Activated T-helper 17 cell treated with anti-CD3 and anti-CD28 coated beads, Interleukin-2, amount 50 U/mL, for 72 hours (primary cell): ENCODE measurements at regions not wholly inside any gene's neighbourhood (a gene's known extent, or its start where the extent isn't known, plus 50 kb on each side); places are given as distances from the start of the nearest gene placed in this dataset.
A peak's percentile ranks its signal among the peaks of the same experiment; 100 is the strongest.
"Not testable (repeated sequence)": the region's sequence is repeated elsewhere in the genome, so short reads cannot be mapped to it uniquely, and the experiment has no call there.

Experiments used
- ATAC-seq: fragments of 150-1000 bp; cut with Tn5 transposase; replicated peaks from 2 replicates; pipeline ENCODE4 v1.10.0; 2021; ENCODE audit warnings: mild to moderate bottlenecking, moderate library complexity
- H3K27ac Mint-ChIP-seq: one replicate; pipeline ENCODE4 v1.8.0; 2022; ENCODE audit warnings: mixed read lengths
- H3K27me3 Mint-ChIP-seq: one replicate; pipeline ENCODE4 v1.8.0; 2022; ENCODE audit warnings: mixed read lengths
- H3K36me3 Mint-ChIP-seq: one replicate; pipeline ENCODE4 v1.8.0; 2022; ENCODE audit warnings: low read depth, mild to moderate bottlenecking, mixed read lengths
- H3K4me1 Mint-ChIP-seq: one replicate; pipeline ENCODE4 v1.8.0; 2022; ENCODE audit warnings: mixed read lengths
- H3K4me3 Mint-ChIP-seq: one replicate; pipeline ENCODE4 v1.8.0; 2022; ENCODE audit warnings: mild to moderate bottlenecking, mixed read lengths
- H3K9me3 Mint-ChIP-seq: one replicate; pipeline ENCODE4 v1.8.0; 2022; ENCODE audit warnings: mixed read lengths

DNA sequence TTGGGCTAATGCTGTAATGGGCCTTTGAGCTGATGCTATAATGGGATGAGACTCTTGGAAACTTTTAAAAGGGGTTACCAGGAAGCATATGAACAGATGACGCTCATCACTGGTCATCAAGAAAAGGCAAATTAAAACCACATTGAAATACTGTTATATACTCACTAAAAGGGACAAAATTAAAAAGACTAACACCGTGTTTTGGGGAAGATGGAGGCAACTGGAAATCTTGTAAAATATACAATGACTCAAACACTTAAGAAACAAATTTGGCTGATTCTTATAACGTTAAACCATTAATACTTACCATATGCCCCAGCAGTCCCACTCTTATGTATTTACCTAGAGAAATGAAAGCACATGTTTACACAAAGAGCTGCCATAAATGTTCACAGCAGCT is 207.2 kb upstream of the GPRIN3 start:
- peaks cover 32% of the 10 kb centered on the region for H3K27me3 Mint-ChIP-seq
- peaks cover 3% of the 10 kb centered on the region for H3K4me1 Mint-ChIP-seq
- H3K4me3 Mint-ChIP-seq, result no peak overlapping the region
- no peaks in the 10 kb centered on the region for H3K36me3 Mint-ChIP-seq
- H3K27ac Mint-ChIP-seq, result no peak overlapping the region
- H3K9me3 Mint-ChIP-seq, result no peaks in the 10 kb centered on the region
- no peak for ATAC-seq

DNA sequence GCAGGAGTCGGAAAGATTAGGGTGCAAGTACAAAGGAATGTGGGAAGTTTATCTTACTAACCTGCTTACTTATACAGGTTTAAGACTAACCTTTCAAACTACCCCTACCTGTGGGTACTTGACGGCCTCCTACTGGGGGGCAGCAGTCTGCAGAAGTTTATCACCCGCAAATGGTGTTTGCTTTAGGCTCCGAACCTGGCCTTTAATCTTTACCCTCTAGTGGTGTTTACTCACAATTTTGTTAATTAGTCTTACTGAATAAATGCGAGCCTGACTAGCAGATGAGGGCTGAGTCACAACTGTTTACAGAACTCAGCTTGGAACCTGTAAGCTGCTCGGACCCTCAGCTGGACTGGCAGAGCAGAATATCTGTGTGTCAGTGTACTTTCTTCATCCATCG is 204.2 kb upstream of the GPRIN3 start:
- H3K4me3 Mint-ChIP-seq, result no peak overlapping the region
- peaks cover 13% of the 10 kb centered on the region for H3K4me1 Mint-ChIP-seq
- peaks cover 20% of the 10 kb centered on the region for H3K27me3 Mint-ChIP-seq
- H3K36me3 Mint-ChIP-seq, result no peaks in the 10 kb centered on the region
- no peak overlapping the region for H3K27ac Mint-ChIP-seq
- H3K9me3 Mint-ChIP-seq, result no peaks in the 10 kb centered on the region
- ATAC-seq, result no peak

DNA sequence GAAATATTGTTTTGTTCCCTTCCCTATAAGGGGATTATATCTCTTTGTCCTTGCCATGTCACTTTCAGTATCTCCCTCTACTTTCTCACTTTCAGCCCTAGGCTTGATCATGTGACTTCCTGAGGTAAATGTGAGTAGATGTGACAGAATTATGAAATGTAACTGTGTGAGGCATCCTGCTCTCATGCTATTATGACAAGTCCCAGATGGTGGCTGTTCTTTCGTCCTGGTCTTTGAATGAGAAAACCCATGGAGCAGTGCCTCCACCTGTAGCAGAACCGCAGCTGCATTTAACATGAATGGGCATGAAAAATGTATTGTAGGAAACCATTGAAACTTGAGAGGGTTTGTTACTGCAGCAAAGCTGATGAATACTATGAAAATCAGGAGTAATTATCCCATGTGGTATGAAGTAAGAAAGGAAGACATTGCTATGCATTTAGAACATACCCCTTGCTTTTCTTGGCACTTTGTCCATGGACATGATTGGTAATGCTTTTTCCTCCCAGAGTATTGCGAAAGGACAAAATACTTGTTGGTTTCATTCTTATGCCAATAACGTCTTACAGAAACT is 202.2 kb upstream of the GPRIN3 start:
- peak; percentile 97 for ATAC-seq
- no peaks in the 10 kb centered on the region for H3K36me3 Mint-ChIP-seq
- H3K4me3 Mint-ChIP-seq, result peak overlapping the region; percentile 24
- H3K4me1 Mint-ChIP-seq, result peaks cover 13% of the 10 kb centered on the region
- peaks cover 14% of the 10 kb centered on the region for H3K27me3 Mint-ChIP-seq
- H3K9me3 Mint-ChIP-seq, result no peaks in the 10 kb centered on the region
- H3K27ac Mint-ChIP-seq, result peak overlapping the region; percentile 11

DNA sequence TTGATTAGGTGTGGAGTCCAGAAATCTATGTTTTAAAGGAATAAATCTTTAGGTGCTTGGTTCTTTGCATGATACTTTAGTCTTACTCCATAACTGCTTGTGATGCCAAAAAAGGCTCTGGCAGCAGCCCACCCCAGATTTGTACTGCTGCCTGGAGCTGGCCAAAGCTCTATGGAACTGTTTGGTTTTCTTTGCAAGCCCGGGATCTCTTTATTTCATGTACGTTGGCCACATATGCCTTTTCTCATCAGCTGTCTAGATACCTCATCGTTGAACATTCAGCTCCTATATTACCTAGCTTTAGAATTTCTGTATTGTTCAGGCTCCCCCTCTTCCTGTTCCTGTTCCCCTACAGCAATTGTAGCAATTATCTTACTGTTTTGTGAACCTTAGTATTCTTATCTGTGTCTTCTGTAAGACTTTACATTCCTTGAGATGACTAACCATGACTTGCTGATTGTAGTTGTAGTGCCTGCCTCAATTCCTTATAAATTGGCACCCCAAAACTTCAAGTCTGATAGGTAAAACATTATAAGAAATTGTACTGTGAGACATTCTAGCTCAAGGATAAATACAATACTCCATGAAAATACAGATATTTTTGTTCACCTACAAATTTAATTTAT is 199.4 kb upstream of the GPRIN3 start:
- H3K9me3 Mint-ChIP-seq, result no peaks in the 10 kb centered on the region
- no peaks in the 10 kb centered on the region for H3K36me3 Mint-ChIP-seq
- ATAC-seq, result no peak
- no peak overlapping the region for H3K4me3 Mint-ChIP-seq
- H3K4me1 Mint-ChIP-seq, result peaks cover 13% of the 10 kb centered on the region
- H3K27me3 Mint-ChIP-seq, result no peaks in the 10 kb centered on the region
- H3K27ac Mint-ChIP-seq, result no peak overlapping the region

DNA sequence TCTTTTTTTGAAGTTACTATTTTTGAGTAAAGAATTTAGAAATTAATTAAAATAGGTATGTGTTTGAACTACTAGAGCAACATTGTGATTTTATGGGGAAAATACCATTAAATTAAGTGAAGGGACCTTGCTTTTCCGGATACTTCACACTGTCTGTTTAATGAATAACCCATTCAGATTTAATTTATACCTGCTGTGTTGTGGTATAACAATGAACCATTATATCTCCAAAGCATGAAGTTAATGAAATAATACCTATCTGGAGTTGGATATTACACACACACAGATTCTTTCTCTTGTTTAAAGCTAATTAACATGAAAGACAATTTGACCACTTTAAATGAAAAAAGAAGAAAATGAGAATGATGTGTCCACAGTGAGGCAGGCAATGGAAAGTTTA is 195.0 kb upstream of the GPRIN3 start:
- H3K36me3 Mint-ChIP-seq, result no peaks in the 10 kb centered on the region
- H3K27ac Mint-ChIP-seq, result no peak overlapping the region
- H3K27me3 Mint-ChIP-seq, result peaks cover 14% of the 10 kb centered on the region
- no peaks in the 10 kb centered on the region for H3K9me3 Mint-ChIP-seq
- H3K4me3 Mint-ChIP-seq, result no peak overlapping the region
- no peak for ATAC-seq
- H3K4me1 Mint-ChIP-seq, result no peaks in the 10 kb centered on the region

DNA sequence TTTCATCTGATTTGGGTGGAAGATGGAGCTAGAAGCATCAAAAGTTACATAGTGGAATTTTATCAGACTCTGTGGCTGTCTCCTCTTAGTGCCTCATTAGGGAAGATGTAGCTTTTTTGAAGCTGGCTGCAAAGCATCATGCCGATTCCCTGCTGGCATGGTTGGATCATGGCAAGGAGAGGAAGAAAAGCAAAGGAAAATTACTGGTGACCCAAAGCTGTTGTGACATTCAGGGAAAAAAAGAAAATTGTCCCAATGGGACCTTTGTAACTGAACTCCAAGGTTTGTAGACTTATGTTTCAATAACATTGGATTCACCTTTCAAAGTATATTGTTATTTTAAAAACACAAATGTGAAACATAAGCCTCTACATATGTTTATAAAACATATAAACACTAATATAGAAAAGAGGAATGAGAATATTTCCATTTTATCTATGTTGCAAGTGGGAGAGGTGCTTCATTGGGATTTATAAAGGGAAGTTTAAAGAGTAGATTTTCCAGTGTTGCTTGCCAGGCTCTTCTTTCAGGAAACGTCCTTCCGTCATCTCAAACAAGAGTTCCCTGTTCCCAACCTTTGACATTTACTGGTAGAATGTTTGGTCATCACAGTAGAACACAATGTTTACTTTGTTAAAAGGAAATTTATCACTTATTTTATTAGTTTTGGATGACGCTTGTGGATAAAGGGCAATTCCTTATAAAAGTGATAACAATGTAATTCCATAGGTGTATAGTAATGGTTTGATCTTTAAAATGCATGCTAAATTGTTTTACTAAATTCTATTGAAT is 190.1 kb upstream of the GPRIN3 start:
- Mint-ChIP-seq H3K9me3 (no peaks in the 10 kb centered on the region), H3K4me1 (no peaks in the 10 kb centered on the region), H3K4me3 (no peak overlapping the region), H3K27ac (no peak overlapping the region), H3K36me3 (no peaks in the 10 kb centered on the region), H3K27me3 (peaks cover 14% of the 10 kb centered on the region)
- no peak for ATAC-seq

DNA sequence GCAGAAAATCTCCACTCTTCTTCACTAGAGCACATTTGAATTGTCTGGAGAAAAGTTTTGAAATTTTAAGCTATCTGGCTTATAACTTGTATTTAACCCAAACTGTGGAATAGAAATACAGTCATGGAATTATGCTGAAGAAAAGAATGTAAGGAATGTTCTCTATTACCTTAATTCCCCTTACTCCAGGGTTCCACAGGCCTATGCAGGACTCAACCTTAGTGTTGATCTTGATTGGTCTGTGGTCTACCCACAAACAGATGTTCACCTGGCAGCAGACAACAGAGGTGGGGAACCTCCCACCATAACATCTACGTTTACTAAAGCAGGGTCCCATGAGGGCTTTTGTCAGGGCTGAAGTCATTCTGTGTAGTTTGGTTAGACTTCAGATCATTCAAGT is 189.3 kb upstream of the GPRIN3 start:
- Mint-ChIP-seq H3K9me3 (no peaks in the 10 kb centered on the region), H3K27me3 (peaks cover 14% of the 10 kb centered on the region), H3K4me3 (no peak overlapping the region), H3K36me3 (no peaks in the 10 kb centered on the region), H3K4me1 (no peaks in the 10 kb centered on the region), H3K27ac (no peak overlapping the region)
- no peak for ATAC-seq

DNA sequence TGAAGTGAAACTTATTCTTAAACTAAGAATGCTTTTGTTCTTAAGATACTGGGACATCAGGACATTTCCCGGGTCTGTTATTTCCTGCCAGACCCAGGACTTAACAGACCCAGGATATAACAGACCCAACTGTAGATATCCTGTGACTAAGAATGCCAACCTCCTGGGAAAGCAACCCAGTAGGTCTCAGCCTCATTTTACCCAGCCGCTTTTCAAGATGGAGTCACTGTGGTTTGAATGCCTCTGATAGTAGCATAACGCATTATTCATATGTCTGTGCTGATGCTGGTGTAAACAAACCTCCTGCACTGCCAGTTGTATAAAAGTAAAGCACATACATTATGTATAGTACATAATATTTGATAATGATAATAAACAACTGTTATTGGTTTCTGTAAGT is 185.8 kb upstream of the GPRIN3 start:
- ATAC-seq, result no peak
- H3K4me1 Mint-ChIP-seq, result no peaks in the 10 kb centered on the region
- no peak overlapping the region for H3K27ac Mint-ChIP-seq
- H3K27me3 Mint-ChIP-seq, result no peaks in the 10 kb centered on the region
- H3K9me3 Mint-ChIP-seq, result no peaks in the 10 kb centered on the region
- no peak overlapping the region for H3K4me3 Mint-ChIP-seq
- H3K36me3 Mint-ChIP-seq, result no peaks in the 10 kb centered on the region

DNA sequence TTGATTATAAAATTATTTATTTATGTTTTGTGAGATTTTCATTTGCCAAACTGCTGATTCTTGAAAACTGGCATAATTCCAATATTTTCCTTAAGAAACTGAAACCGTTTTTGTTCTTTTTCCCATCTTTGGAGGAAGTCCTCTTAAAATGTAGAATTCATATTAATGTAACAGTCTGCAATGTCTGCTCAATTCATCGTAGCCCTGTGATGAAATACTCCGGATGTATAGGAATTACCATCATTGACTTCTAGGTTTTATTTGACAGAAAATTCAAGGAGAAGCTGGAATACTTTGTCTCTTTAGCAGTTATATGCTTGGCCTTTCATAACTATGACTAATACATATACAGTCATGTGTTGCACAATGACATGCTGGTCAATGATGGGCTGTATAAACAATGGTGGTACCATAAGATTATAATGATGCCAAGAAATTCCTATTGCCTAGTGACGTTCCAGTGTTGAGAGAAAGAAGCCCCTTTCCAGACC is 185.0 kb upstream of the GPRIN3 start:
- H3K27ac Mint-ChIP-seq, result no peak overlapping the region
- H3K4me1 Mint-ChIP-seq, result no peaks in the 10 kb centered on the region
- no peaks in the 10 kb centered on the region for H3K9me3 Mint-ChIP-seq
- H3K27me3 Mint-ChIP-seq, result no peaks in the 10 kb centered on the region
- no peak overlapping the region for H3K4me3 Mint-ChIP-seq
- ATAC-seq, result no peak
- H3K36me3 Mint-ChIP-seq, result no peaks in the 10 kb centered on the region

DNA sequence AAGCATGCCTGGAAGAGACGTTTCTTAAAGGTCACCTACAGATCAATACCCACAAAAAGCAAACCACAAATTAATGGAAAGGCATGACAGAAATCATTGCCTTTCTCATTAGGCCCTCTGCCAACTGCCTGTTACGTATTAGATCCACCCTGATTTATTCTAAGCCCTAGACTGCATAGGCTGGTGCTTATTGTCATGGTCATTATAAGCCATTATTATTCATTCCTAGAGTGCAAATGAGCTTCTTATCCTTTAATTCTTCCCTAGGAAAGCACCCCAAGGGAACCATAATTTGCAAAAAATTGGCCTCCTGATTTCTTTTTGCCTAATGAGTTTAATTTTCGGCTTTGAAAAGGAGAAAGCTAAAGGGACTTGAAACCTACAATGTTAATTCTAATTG is 184.2 kb upstream of the GPRIN3 start:
- ATAC-seq, result no peak
- no peaks in the 10 kb centered on the region for H3K27me3 Mint-ChIP-seq
- no peak overlapping the region for H3K27ac Mint-ChIP-seq
- no peak overlapping the region for H3K4me3 Mint-ChIP-seq
- H3K4me1 Mint-ChIP-seq, result no peaks in the 10 kb centered on the region
- H3K9me3 Mint-ChIP-seq, result no peaks in the 10 kb centered on the region
- H3K36me3 Mint-ChIP-seq, result no peaks in the 10 kb centered on the region

DNA sequence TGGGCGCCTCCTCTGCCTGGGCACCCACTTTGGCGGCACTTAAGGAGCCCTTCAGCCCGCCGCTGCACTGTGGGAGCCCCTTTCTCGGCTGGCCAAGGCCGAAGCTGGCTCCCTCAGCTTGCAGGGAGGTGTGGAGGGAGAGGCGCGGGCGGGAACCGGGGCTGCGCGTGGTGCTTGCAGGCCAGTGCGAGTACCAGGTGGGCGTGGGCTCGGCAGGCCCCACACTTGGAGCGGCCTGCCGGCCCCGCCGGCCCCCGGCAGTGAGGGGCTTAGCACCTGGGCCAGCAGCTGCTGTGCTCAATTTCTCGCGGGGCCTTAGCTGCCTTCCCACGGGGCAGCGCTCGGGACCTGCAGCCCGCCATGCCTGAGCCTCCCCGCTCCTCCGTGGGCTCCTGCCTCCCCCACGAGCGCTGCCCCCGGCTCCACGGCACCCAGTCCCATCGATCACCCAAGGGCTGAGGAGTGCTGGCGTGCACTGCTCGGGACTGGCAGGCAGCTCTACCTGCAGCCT is 182.4 kb upstream of the GPRIN3 start:
- H3K27ac Mint-ChIP-seq, H3K27me3 Mint-ChIP-seq: not testable (repeated sequence)

DNA sequence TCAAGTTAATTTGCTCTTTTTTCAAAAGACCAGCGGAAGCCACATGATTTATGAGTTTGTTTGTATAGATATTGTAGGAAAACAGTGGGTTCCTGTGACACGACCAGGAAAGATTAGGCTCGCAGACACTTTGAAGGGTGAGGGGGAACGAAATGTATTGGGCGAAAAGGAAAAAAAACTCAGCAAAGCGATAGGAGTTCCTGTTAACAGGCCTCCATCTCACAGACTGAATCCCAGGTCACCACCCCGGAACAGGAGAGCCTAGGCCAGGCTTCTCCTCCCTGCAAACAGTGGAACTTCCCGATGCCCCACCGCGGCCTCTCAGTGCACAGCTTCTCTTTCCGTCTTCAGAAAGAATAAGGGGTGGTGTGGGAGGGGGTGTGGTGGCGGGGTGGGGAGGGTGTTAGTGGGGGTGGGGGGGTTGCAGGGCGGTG is 181.8 kb upstream of the GPRIN3 start:
- ATAC-seq, result no peak
- Mint-ChIP-seq H3K4me1 (no peaks in the 10 kb centered on the region), H3K27me3 (no peaks in the 10 kb centered on the region), H3K27ac (no peak overlapping the region), H3K9me3 (no peaks in the 10 kb centered on the region), H3K4me3 (no peak overlapping the region), H3K36me3 (no peaks in the 10 kb centered on the region)

More for the DNA sequence above, 182.4 kb upstream of the GPRIN3 start:
- not testable (repeated sequence) for H3K9me3 Mint-ChIP-seq, H3K4me1 Mint-ChIP-seq, H3K36me3 Mint-ChIP-seq, ATAC-seq, H3K4me3 Mint-ChIP-seq

DNA sequence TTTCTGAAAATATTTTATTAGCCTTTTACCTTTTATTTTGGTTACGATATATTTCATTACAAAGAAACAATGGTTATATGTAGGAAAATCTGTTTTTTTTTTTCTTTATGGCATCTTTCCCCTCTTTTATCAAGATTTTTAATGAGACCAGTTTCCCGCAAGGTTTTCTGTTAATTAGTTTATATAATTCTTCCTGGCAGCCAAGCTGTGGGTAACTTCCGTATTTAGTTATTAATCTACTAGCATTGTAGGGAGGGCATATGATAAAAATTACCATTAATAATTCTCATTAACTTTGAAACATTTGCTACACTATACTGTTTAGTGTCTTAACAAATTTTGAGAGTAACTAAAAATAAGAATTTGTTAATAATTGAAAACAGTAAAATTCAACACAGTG is 181.1 kb upstream of the GPRIN3 start:
- Mint-ChIP-seq H3K9me3 (no peaks in the 10 kb centered on the region), H3K27me3 (no peaks in the 10 kb centered on the region), H3K36me3 (no peaks in the 10 kb centered on the region), H3K27ac (no peak overlapping the region), H3K4me3 (no peak overlapping the region), H3K4me1 (no peaks in the 10 kb centered on the region)
- ATAC-seq, result no peak

DNA sequence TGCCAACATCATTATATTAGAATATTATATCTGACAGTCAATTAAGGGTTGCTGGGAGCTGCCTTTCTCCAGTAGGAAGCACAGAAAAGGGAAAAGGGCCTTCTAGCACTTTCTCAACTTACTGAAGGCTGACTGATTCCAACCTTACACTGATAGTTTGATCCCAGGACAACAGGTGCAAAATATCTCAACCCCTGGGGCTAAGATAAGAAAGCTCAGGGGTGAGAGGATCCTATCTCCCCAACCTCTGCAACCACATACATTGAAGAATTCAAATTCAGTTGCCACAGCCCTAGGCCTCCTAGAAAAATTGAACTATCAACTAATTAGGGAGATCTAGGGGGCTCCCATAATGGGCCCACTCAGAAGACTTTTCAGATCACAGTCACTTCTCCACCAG is 179.1 kb upstream of the GPRIN3 start:
- no peak for ATAC-seq
- Mint-ChIP-seq H3K27me3 (no peaks in the 10 kb centered on the region), H3K9me3 (no peaks in the 10 kb centered on the region), H3K4me1 (no peaks in the 10 kb centered on the region), H3K27ac (no peak overlapping the region), H3K36me3 (no peaks in the 10 kb centered on the region), H3K4me3 (no peak overlapping the region)

DNA sequence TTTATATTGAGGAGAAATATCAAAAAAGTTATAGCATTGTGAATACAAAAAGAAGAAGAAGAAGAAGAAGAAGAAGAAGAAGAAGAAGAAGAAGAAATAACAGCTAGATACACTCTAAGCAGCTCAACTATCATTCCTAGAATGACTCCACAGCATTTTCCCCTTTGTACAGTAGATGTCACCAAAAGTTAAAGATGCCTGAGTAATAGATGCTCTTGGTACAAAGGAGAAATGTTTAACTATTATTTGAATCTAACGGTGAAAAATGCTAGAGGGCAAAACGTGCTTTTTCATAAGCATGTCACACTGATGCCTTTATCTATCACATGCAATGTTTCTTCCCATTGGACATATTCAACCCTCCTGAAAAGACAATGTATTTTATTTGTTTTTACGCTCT is 178.4 kb upstream of the GPRIN3 start:
- Mint-ChIP-seq H3K27ac (no peak overlapping the region), H3K4me1 (no peaks in the 10 kb centered on the region), H3K36me3 (no peaks in the 10 kb centered on the region), H3K27me3 (no peaks in the 10 kb centered on the region), H3K4me3 (no peak overlapping the region), H3K9me3 (no peaks in the 10 kb centered on the region)
- ATAC-seq, result no peak
